22Rv1 (cell line): ENCODE measurements at regions not wholly inside any gene's neighbourhood (a gene's known extent, or its start where the extent isn't known, plus 50 kb on each side); places are given as distances from the start of the nearest gene placed in this dataset.

Source experiments
- CTCF ChIP-seq: fragments of 450-650 bp; IDR thresholded peaks from 2 replicates; pipeline ENCODE4 v1.5.1; 2017; ENCODE audit warnings: mild to moderate bottlenecking
- ZFX ChIP-seq: fragments of 450-650 bp; IDR thresholded peaks from 2 replicates; pipeline ENCODE4 v1.6.1; 2017; ENCODE audit warnings: antibody characterized with exemption, borderline replicate concordance

- no peak for TF ChIP-seq CTCF
- TF ChIP-seq ZFX: no peak
These were observed 296.6 kb upstream of the DAB2 start for GRCh38 chr5:39721394-39721793.
